HG02840 (cell line): ENCODE measurements at regions not wholly inside any gene's neighbourhood (a gene's known extent, or its start where the extent isn't known, plus 50 kb on each side); places are given as distances from the start of the nearest gene placed in this dataset.

ENCODE experiments used
- ATAC-seq: cut with Tn5 transposase; IDR thresholded peaks from one replicate; pipeline ENCODE4 v1.9.1; 2021; ENCODE audit warnings: mild to moderate bottlenecking, moderate library complexity, moderate number of reproducible peaks; ENCODE audit not compliant: unreplicated experiment, low FRiP score

DNA sequence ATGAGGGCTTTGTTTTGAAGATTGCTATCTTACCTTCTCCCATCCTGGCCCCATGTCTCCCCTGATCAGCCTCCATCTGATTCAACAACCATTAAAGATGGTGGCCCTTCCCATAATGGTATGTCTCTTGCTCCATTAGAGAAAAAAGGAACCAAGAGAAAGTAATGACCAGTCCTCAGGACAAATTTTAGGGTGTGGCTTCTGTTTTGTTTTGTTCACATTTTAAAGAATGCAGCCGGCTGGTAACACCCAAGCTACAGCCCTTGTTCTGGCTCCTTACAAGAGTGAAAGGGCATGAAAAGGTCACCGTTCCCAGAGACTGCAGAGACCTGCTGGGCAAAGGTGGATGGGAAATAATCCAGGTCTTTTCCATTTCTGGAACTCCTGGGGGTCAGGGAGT is 287.9 kb upstream of the NEBL start:
- ATAC-seq = no peak

DNA sequence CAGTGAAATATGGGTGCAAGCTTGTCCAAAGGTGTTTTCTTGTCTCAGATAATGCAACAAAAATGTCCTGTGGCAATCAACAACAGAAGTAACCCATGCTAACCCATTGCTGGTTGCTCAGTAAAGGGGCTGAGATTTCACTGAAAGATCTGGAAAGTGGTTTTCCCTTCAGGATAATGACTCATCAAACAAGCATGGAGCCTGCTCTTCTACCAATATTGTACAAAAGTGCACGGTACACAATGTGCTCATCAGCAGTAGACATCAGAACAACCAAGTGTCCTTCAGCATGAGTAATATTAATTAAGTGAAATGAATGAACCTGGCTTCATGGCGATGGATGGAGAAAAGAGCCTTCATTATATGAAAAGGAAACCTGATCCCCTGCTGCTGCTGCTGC is 287.1 kb upstream of the NEBL start:
- no peak for ATAC-seq

DNA sequence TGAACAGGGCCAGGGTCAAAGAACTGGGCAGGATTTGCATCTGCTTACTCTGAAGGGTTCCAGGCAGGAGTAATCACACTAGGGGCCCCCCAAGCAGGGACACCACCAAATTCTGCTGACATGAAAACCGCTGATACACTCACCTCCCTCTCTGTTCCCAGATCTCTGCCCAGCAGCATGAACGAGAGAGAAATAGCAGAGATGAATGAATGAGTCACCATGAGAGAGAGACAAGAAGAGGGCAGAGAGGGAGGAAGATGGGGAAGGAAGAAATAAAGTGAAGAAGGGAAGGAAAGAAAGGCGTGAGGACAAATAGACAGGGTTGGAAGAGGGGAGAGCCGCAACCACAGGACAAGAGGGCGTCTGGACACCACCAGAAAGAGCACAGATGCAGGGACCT is 285.9 kb upstream of the NEBL start:
- ATAC-seq = no peak

DNA sequence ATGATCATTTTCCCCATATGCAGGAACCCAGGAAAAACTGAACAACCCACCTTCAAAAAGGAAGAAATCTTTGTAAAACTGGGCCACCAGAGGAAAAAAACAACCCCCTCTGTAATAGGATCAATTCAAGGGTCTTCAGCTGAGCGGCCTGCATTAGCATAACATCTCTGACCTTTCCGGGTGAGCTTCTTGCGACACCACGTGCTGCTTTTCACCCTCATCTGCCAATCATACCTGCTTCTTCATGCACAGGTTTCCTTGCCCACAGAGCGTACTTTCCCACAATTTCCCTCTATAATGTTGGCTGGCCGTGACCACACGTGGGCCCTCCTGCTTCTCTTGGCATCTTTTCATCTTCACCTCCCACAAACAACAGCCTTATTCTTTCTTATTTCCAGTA is 284.3 kb upstream of the NEBL start:
- no peak for ATAC-seq

DNA sequence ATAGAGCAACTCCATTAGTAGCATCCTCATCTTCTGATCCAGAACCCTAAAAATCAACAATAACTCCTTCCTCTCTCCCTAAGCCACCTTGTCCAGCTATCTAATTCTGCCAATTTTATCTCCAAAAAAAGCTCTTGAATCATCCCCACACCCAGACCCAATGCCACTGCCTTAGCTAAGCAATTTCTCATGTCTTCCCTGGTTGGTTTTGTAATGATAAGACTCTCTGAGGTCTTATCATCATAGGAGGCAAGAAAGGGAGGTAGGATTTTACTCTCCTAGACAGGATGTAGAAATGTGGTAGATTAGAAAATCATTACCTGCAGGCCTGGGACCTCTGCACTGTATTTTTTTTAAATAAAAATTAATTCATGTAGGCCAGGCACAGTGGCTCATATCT is 283.5 kb upstream of the NEBL start:
- no peak for ATAC-seq

DNA sequence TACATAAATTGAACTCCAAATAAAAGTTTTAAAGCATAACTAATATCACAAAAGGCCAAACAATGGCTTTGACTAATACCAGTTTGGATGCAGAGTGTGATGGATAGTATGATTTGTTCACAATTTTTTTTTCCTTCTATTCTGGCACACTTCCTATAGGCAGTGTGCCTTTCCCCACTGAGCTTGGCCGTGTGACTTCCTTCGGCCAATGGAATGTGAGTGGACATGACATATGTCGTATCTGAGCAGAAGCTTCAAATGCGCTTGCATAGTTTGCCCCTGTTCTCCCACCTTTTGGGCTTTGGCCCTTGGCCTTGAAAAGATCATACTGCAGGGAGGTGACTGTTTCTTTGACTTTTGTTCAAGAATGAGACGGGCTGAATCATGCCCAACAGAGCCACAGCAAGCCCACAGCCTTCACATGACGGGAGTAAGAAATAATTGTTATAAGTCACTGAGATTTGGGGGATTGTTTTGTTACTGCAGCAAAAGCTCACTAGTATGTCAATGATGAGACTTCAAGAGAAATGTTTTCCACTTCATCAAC is 279.9 kb upstream of the NEBL start:
- no peak for ATAC-seq

DNA sequence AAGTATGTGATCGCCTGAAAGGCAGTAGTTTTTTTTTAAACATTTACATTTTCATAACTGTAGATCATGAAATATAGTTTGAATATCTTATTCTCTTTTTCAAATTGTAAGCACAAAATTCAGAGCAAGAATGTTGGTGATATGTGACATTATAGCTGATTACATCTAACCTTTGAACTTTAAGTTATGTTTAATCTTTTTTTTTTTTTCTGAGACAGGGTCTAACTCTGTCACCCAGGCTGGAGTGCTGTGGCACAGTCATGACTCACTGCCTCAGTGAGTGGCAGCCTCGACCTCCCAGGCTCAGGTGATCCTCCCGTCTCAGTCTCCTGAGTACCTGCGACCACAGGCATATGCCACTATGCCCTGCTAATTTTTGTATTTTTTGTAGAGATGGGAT is 278.7 kb upstream of the NEBL start:
- ATAC-seq = no peak

DNA sequence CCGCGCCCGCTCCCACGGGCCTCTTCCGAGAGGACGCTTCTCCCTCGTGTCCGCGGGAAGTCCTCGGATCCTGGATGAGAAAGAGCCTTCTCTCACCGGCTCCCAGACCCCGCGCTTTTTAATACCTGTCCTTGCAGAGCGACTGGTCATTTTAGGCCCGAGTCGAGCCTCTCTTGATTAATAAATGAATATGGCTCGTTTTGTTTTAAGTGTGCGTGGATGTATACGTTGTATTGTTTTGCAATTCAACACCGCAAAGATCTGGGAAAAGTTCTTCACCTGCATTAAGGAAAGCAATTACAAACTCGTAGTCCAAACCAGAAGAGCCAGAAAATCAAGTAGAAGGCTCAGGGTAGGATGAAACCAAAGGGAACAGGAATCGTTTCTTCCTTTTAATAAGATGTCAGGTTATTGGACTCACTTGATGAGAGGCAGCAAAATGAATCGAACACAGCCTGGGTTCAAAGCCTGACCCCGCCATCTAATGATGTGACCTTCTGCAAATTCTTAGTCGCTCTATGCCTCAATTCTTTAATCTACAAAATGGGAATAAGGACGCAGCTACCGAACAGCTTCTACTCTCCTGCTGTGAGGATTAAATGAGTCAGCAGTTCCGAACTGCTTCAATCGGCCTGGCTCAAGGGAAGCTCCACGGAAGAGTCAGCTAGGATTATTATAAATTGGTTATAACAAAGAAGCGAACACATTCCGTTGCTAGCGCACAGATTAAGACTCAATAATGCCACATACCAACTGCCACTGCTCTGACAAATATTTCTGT is 277.8 kb upstream of the NEBL start:
- no peak for ATAC-seq

DNA sequence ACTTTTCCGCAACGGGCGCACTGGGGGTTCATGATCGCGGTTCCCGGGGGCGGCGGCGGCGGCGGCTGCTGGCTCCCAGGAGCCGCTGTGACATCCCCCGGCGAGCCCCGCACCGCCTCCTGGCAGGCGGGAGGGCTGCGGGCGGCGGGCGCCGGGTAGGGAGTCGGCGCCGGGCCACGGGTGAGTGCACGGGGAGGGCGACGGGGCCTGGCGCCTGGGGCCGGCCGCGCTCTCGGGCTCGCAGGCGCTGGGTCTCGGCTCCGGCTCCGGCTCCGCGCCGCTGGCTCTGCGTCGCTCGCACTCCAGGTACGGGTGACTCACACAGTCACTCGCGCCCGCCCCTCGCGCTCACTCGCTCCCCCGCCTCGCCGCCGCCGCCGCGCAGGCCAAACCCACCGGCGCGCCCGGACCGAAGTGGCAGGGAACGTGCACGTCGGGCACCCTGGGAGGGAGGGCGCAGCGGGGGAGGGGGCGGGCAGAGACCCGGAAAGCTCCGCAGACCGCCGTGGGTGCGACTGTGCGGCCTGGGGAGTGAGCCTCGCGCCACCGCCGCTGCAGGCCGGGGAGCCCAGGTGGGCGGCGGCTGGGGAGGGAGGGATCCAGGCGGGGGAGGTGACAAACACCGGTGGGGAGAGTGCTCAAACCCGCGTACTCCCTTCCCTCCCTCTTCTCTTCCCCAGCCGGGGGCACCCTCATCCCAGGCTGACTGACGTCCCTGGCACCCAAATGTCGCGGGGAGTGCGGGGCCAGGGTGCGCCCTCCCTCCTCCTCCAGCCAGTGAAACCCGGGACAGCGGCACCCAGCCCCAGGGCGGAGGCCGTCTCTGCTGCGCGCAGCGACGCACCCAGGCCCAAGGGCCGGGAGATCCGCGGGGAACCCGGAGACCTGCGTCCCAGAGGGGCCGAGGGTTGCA is 276.9 kb upstream of the NEBL start:
- no peak for ATAC-seq

DNA sequence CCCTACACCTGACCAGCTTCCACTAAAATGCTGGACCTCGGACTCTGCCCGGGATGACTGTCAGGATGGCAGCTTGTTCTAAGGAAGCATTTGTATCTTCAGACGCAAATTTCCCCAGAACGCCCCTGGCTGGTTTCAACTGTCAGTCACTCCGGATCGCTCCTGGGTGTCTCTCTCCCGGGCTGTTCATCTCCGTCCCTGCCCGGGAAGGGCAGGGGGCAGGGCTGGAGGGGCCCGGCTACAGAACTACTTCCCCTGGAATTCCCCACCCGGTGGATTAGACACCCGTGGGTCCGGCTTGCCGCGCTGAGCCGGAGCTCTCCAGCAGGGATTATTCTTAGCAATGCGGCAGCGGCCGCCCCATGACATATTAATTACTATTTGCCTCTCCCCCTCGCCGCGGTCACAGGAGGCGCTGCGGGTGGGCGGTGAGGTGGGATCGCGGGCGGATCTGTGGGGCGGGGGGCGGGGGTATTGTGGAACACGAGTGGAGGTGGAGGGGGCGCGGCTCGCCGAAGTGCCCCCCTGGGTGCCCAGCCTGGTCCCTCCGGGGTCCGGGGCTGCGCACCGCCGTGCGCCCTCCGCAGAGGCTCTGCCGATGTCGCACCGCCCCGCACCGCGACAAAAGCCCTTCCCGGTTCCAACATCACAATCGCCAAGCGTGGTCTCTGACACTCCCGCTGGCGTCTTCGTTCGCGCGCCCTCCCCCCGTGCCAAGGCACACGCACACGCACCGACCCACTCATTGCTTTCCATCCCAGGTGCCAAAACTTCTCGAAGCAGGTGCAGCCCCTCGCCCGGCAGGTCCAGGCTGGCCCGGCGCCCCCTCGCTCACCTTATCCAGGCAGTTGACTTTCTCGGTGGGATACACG is 276.1 kb upstream of the NEBL start:
- no peak for ATAC-seq

DNA sequence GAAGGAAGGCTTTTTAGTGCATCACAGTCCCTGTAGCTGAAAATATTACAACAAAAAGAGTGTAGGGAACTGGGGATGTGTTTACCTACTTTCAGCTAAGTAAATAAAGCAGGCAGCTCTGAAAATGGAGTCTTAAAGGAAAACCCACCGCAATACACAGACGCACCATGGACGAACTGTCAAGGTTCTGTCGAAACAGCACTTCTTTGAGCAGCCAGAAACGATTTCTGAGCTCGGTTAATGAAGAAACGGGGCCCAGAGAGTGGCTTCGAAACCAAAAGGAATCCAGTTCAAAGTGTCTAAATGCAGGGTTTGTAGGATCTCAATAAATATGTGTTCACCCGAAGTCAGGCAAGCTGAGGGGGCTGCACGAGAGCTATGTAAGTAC is 275.4 kb upstream of the NEBL start:
- ATAC-seq = no peak

DNA sequence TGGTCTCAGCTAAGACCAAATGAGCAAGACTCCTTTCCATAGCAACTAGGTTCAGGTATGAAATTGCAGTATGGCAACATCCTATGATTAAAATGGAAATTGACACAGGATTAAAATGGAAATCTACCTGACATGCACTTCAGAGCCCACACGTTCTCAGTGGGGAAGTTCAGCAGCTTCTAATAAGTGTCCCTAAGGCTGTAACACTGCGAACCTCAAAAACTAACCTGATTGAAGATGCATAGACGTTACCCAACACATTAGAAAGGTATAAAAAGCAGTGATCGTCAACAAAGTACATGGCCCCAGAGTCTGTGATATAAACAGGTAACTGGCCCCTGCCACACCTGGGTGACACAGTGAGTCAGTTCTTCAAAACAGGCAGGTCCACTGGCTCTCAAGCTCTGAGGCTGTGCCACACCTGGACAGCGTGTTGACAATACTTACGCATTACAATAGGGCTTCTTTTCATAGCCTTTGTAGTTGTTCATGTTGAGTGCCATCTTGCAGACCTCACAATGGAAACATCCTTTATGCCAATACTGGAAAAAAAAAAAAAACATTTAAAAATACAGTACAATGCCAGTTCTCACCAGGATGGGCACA is 274.9 kb upstream of the NEBL start:
- ATAC-seq = no peak

DNA sequence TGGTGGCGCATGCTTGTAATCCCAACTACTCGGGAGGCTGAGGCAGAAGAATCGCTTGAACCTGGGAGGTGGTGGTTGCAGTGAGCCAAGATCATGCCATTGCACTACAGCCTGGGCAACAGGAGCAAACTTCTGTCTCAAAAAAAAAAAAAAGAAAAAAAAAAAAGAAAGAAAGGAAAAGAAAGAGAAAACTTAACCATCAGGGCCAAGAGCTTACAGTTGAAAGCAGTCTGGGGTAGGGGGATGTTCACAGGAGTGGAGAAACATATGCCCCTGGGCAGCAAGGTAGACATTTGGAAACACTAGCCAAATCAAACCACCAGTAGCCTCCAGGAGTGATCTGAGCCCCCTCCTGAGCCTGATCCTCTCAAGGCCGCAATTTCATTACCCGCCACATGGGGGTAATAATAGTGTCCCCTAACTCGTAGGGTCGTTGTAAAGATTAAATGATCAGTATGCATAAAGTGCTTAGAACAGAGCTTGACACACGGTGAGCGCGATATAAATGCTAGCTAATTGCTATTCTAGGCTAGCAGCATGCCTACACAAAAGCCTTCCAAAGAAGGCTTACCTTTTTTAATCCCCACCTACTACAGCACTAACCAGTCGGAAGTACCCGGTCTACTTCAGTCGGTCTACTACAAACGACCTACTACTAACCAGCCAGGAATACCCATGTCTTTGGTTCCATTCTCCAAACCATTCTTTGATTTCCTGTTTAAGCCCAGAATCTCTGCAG is 274.3 kb upstream of the NEBL start:
- ATAC-seq = no peak

DNA sequence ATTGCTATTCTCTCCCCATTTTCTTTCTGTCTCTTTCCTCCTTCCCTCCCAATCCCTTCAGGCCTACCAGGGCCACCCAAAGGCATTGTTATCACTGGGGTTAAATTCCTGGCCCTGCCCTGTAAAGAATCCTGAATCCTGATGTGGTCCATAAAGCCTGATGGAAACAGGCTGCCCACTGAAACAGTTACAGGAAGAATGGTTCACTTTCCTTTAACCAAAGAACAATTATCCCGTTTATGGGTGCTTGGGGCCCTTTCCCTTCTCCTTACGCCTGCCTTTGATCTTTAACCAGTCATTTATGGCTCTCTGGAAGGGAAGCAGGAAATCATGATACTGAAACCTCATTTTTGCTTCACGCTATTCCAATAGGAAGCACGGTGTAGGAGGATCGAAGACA is 273.1 kb upstream of the NEBL start:
- no peak for ATAC-seq

DNA sequence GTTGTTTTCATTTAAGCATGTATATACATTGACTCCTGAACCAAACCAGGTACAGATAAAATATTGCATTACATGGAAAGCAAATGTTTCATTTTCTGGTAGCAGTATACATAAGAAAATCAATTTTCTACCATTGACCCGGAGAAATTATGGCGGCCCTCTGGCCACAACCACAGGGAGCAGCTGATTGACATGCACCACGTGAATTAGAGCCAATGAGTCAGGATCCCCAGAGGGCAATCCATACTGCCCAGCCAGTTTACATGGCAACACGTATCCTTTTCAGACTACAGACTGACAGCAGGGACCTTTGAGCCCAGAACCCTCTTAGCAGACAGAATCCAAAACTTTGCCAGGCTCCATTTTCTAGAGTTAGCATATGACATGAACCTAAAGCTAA is 272.2 kb upstream of the NEBL start:
- ATAC-seq = no peak

DNA sequence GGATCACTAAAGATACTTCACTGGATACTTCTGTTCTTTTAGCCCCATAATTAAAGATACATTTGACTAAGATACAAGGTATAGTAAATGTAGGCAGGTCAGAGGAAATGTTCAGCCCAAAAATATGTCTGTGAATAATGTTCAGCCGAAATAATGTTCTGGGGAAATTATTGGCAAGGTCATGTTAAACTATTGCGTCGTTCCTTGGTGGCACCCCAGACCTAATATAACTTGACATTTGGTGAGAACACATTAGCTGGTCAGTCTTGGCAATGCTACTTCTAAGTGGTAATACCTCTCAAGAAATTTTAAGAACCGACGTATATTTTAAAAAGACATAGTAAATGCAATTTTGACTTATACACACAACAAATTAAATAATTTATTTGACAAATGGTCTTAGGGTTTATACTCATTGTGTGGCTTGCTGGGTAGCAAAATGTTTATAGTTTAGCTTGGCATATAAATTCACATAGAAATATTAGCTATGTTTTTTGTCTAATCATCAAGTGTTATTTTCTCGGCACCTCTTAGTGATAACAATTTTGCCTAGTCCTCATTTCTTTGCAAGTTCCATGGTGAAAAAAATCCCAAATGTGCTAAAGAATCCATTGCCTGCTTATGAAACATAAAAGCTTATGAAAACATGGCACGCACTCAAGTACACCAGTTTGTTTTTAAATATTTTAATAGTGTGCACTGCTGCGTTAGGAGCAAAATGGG is 270.3 kb upstream of the NEBL start:
- ATAC-seq = no peak

DNA sequence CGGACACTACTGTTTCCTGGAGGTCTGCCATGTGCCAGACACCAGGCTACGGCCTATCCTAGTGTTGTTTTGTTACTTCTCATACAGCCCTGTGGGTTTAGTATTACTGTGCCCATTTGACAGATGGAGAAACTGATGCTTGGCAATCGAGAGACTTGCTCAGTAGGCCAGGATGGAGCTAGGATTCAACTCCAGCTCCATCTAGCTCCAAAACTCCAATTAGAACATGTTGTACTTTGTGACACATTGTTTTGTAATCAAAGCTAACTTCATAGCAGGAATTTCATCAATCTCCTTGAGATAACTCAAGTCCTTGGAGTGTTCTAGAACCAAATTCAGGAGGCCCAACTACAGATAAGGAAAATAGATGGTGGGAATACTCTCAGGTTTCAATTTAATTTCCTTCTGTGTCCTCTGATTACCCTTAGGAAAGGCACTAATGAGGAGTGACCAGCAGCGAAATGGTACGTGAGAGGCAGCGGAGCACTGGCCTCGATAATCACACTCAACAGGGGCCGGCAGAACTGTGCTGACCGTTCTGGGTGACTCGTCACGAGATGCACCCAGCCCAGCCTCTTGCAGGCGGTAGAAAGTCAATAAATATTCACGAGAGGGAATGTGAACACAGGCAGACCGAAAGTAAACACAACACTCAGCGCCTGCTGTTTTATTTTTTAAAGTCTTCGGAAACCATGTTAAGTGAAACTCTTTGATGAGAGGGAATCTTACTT is 269.6 kb upstream of the NEBL start:
- ATAC-seq = no peak

DNA sequence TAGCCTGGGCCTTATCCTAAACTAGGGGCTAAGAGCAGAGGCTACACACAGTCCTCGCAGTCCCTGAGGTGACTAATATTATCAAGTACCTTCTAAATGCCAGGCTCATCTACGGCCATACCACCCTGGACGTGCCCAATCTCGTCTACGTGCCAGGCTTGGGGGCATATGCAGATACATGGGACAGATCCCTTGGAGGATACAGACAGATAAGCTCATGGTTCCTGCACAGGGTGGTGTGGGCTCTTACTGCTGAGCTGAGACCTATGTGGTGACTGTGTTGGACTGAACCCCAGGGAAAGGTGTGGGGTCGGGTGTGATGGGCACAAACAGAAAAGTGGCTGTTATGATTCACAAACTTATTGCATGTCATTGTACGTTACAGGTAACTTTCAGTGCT is 268.4 kb upstream of the NEBL start:
- no peak for ATAC-seq
